ENCODE measurements at regions not wholly inside any gene's neighbourhood (a gene's known extent, or its start where the extent isn't known, plus 50 kb on each side); places are given as distances from the start of the nearest gene placed in this dataset.

- no peak for TF ChIP-seq TCF4 (CRISPR knock-in tag; IDR thresholded peaks at IDR 0.05; ENCODE audit: borderline replicate concordance)
- TF ChIP-seq, protein P1, sequence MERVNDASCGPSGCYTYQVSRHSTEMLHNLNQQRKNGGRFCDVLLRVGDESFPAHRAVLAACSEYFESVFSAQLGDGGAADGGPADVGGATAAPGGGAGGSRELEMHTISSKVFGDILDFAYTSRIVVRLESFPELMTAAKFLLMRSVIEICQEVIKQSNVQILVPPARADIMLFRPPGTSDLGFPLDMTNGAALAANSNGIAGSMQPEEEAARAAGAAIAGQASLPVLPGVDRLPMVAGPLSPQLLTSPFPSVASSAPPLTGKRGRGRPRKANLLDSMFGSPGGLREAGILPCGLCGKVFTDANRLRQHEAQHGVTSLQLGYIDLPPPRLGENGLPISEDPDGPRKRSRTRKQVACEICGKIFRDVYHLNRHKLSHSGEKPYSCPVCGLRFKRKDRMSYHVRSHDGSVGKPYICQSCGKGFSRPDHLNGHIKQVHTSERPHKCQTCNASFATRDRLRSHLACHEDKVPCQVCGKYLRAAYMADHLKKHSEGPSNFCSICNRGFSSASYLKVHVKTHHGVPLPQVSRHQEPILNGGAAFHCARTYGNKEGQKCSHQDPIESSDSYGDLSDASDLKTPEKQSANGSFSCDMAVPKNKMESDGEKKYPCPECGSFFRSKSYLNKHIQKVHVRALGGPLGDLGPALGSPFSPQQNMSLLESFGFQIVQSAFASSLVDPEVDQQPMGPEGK (CRISPR knock-in tag; IDR thresholded peaks at IDR 0.05; ENCODE audit: borderline replicate concordance): no peak
- TF ChIP-seq TSHZ2 (CRISPR knock-in tag; IDR thresholded peaks at IDR 0.05): no peak
- TF ChIP-seq ZFP30 (CRISPR knock-in tag; IDR thresholded peaks at IDR 0.05): no peak
- no peak for TF ChIP-seq GLIS3 (CRISPR knock-in tag; IDR thresholded peaks at IDR 0.05)
- TF ChIP-seq CREB5 (CRISPR knock-in tag; IDR thresholded peaks at IDR 0.05; ENCODE audit: low read depth): no peak
- TF ChIP-seq ARNTL (CRISPR knock-in tag; IDR thresholded peaks at IDR 0.05; ENCODE audit: borderline replicate concordance, low read depth): no peak
- no peak for TF ChIP-seq OSR1 (CRISPR knock-in tag; IDR thresholded peaks at IDR 0.05)
- TF ChIP-seq PPARA (CRISPR knock-in tag; IDR thresholded peaks at IDR 0.05; ENCODE audit: borderline replicate concordance): no peak
- TF ChIP-seq ZNF70 (CRISPR knock-in tag; IDR thresholded peaks at IDR 0.05): no peak
- TF ChIP-seq ZNF565 (CRISPR knock-in tag; conservative IDR thresholded peaks at IDR 0.05; ENCODE audit: low read depth): no peak
- no peak for TF ChIP-seq ESRRG (CRISPR knock-in tag; IDR thresholded peaks at IDR 0.05)
- TF ChIP-seq SNAI2 (CRISPR knock-in tag; IDR thresholded peaks at IDR 0.05): no peak
- no peak for TF ChIP-seq ISL1 (CRISPR knock-in tag; IDR thresholded peaks at IDR 0.05)
- TF ChIP-seq ZC3H10 (CRISPR knock-in tag; IDR thresholded peaks at IDR 0.05): no peak
- no peak for TF ChIP-seq RARB (CRISPR knock-in tag; IDR thresholded peaks at IDR 0.05)
- no peak for ATAC-seq
These were observed 214.8 kb upstream of the GCFC2 start for GRCh38 chr2:75925331-75926024.

DNA sequence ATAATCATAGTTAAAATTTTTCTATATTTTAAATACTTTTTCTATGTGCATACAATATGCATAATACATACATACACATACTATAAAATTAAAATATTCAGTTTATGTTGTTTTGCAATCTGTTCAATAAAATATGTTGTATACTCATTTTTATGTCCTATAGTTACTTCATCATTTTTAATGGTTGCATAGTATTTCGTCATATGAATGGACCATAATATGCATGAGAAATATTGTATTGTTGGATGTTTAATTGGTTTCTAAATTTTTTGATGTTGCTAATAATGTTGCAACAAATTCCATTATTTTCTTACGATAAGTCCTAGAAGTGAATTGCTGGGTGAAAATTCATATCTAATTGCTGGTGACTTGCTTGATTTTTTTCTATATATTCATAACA lies 211.5 kb upstream of the GCFC2 start:
- TF ChIP-seq GLIS3 (CRISPR knock-in tag; IDR thresholded peaks at IDR 0.05): no peak
- no peak for TF ChIP-seq TOX (CRISPR knock-in tag; IDR thresholded peaks at IDR 0.05; ENCODE audit: borderline replicate concordance)
- no peak for TF ChIP-seq SNAI2 (CRISPR knock-in tag; IDR thresholded peaks at IDR 0.05)
- TF ChIP-seq, protein P2, sequence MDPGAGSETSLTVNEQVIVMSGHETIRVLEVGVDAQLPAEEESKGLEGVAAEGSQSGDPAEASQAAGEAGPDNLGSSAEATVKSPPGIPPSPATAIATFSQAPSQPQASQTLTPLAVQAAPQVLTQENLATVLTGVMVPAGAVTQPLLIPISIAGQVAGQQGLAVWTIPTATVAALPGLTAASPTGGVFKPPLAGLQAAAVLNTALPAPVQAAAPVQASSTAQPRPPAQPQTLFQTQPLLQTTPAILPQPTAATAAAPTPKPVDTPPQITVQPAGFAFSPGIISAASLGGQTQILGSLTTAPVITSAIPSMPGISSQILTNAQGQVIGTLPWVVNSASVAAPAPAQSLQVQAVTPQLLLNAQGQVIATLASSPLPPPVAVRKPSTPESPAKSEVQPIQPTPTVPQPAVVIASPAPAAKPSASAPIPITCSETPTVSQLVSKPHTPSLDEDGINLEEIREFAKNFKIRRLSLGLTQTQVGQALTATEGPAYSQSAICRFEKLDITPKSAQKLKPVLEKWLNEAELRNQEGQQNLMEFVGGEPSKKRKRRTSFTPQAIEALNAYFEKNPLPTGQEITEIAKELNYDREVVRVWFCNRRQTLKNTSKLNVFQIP (CRISPR knock-in tag; IDR thresholded peaks at IDR 0.05; ENCODE audit: borderline replicate concordance, low read depth): no peak
- TF ChIP-seq ZNF70 (CRISPR knock-in tag; IDR thresholded peaks at IDR 0.05): no peak
- TF ChIP-seq ESRRG (CRISPR knock-in tag; IDR thresholded peaks at IDR 0.05): no peak
- ATAC-seq: no peak

DNA sequence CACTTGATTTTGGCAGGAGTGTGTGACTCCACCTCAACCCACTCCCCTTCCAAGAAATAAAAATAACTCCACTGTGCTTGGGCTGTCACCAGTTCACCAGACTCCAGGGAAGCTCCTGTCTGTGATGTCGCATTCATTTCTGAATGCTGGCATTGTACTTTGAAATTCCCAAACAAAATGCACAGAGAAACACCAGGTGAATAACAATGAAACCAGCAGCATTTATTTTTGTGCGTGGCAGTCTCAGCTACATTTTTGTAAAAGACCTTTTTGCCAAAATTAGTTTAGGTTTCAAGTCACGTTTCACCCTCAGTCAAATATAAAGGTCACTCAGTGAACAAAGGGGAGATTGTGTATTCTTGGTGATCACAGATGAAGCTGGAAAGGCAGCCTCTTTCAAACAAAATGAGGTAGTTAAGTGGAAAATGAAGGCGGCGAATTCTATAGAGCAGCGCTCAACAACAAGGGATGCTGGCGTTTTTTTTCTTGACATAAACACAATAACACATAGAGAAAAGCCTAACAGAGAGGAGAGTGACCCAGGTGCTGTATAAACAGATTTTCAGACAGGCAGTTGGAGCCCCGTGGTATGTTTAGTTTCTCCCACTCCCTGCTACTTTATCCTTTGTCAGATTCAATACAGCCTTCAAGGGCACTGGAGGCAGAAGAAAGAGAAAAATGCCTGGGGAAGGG lies 210.3 kb upstream of the GCFC2 start:
- TF ChIP-seq, protein P2 (CRISPR knock-in tag; IDR thresholded peaks at IDR 0.05; ENCODE audit: borderline replicate concordance, low read depth): no peak
- TF ChIP-seq CREB5 (CRISPR knock-in tag; IDR thresholded peaks at IDR 0.05; ENCODE audit: low read depth) (no peak), ZC3H10 (CRISPR knock-in tag; IDR thresholded peaks at IDR 0.05) (no peak), BACH2 (CRISPR knock-in tag; IDR thresholded peaks at IDR 0.05; ENCODE audit: borderline replicate concordance) (no peak), ZFP30 (CRISPR knock-in tag; IDR thresholded peaks at IDR 0.05) (no peak), TOX (CRISPR knock-in tag; IDR thresholded peaks at IDR 0.05; ENCODE audit: borderline replicate concordance) (no peak), OSR1 (CRISPR knock-in tag; IDR thresholded peaks at IDR 0.05) (no peak), ZNF565 (CRISPR knock-in tag; conservative IDR thresholded peaks at IDR 0.05; ENCODE audit: low read depth) (no peak), ISL1 (CRISPR knock-in tag; IDR thresholded peaks at IDR 0.05) (no peak), TCF4 (CRISPR knock-in tag; IDR thresholded peaks at IDR 0.05; ENCODE audit: borderline replicate concordance) (no peak), CSRNP3 (CRISPR knock-in tag; IDR thresholded peaks at IDR 0.05) (no peak), CSDC2 (CRISPR knock-in tag; IDR thresholded peaks at IDR 0.05) (no peak), ESRRG (CRISPR knock-in tag; IDR thresholded peaks at IDR 0.05) (no peak), ZNF70 (CRISPR knock-in tag; IDR thresholded peaks at IDR 0.05) (no peak), RARB (CRISPR knock-in tag; IDR thresholded peaks at IDR 0.05) (no peak), ARNTL (CRISPR knock-in tag; IDR thresholded peaks at IDR 0.05; ENCODE audit: borderline replicate concordance, low read depth) (no peak), GLIS3 (CRISPR knock-in tag; IDR thresholded peaks at IDR 0.05) (no peak), ZNF8 (CRISPR knock-in tag; IDR thresholded peaks at IDR 0.05) (no peak), SNAI2 (CRISPR knock-in tag; IDR thresholded peaks at IDR 0.05) (no peak)
- no peak for ATAC-seq

Measured in SK-N-SH treated with all-trans-retinoic acid at 6 μM for 48 hours (cell line).